ENCODE measurements at regions not wholly inside any gene's neighbourhood (a gene's known extent, or its start where the extent isn't known, plus 50 kb on each side); places are given as distances from the start of the nearest gene placed in this dataset.

GRCh38 chr7:27466703-27467102, 196.0 kb downstream of the HIBADH start:
- no peak for DNase-seq

- no peak for DNase-seq
These were observed 190.6 kb downstream of the HIBADH start for GRCh38 chr7:27472043-27472442.

Measured in CD4-positive, alpha-beta T cell treated with Interleukin-4 for 4 hours (primary cell).